ENCODE measurements at regions not wholly inside any gene's neighbourhood (a gene's known extent, or its start where the extent isn't known, plus 50 kb on each side); places are given as distances from the start of the nearest gene placed in this dataset.
"Not testable (repeated sequence)": the region's sequence is repeated elsewhere in the genome, so short reads cannot be mapped to it uniquely, and the experiment has no call there.

DNA sequence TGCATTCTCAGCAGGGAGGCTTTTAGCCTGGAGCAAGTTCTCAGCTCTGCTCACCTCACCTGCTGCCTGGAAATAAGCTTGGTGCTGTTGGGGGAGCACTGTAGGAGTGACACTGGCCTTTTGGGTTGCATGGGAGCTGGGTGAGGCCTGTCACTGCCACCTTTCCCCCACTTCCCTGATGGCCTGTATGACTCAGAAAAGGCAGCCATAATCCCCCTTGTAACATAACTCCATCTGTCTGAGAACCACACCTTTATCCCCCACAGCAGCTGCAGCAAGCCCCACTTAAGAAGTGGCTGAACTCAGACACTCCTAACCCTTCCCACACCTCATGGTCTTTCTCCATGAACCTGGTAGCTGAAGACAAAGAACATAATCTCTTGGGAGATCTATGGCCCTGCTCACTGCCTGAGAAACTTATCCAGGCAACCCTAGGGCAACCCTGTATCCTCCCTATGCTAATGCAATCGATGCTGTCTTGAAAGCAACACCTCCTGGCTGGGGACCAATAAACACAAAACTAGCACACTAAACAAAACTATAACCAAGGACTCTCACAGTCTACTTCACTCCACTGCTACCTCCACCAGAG lies 258.9 kb upstream of the OSR1 start:
- Histone ChIP-seq H3K4me3 (no peak overlapping the region), H3K36me3 (no peaks in the 10 kb centered on the region), H3K27me3 (no peaks in the 10 kb centered on the region), H3K4me1 (no peaks in the 10 kb centered on the region), H3K9me3 (peaks cover 0 to 46% (median 5%) of the 10 kb centered on the region in 4 donors), H3K27ac (no peak overlapping the region)
- no peak for DNase-seq (ENCODE audit: low spot score in 2 of 2)
- 61 to 73% methylated on average over 1 of the region's 1 CpG for WGBS, 2 donors
- TF ChIP-seq POLR2A (IDR thresholded peaks at IDR 0.05) (no peak), EP300 (IDR thresholded peaks at IDR 0.05) (no peak)
- TF ChIP-seq, protein P1, sequence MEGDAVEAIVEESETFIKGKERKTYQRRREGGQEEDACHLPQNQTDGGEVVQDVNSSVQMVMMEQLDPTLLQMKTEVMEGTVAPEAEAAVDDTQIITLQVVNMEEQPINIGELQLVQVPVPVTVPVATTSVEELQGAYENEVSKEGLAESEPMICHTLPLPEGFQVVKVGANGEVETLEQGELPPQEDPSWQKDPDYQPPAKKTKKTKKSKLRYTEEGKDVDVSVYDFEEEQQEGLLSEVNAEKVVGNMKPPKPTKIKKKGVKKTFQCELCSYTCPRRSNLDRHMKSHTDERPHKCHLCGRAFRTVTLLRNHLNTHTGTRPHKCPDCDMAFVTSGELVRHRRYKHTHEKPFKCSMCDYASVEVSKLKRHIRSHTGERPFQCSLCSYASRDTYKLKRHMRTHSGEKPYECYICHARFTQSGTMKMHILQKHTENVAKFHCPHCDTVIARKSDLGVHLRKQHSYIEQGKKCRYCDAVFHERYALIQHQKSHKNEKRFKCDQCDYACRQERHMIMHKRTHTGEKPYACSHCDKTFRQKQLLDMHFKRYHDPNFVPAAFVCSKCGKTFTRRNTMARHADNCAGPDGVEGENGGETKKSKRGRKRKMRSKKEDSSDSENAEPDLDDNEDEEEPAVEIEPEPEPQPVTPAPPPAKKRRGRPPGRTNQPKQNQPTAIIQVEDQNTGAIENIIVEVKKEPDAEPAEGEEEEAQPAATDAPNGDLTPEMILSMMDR (IDR thresholded peaks at IDR 0.05) = no peak

GRCh38 chr2:19615402-19615801 lies 257.0 kb upstream of the OSR1 start:
- not testable (repeated sequence) for H3K27ac ChIP-seq; DNase-seq (ENCODE audit: low spot score in 2 of 2); H3K4me3 ChIP-seq; H3K36me3 ChIP-seq; H3K4me1 ChIP-seq; H3K27me3 ChIP-seq
- H3K9me3 ChIP-seq = peaks cover 0 to 46% (median 5%) of the 10 kb centered on the region in 4 donors
- WGBS, 2 donors = 83 to 92% methylated on average over 6 of the region's 6 CpGs

DNA sequence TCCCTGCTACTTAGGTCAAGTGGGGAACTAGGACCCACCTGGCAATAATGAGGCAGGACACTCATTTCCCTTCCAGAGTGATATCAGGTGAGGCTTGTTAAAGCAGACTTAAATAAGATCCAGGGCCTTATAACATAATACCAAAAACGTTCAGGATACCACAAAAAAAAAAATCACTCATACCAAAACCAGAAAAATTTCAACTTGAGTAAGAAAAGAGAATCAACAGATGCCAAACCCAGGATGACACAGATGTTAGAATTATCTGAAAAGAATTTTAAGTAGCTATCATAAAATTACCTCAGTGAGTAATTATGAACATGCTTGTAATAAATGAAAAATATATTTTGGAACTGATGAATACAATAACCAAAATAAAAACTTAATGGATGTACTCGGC lies 255.6 kb upstream of the OSR1 start:
- Histone ChIP-seq H3K9me3 (peaks cover 0 to 42% (median 5%) of the 10 kb centered on the region in 4 donors), H3K4me3 (no peak overlapping the region), H3K36me3 (no peaks in the 10 kb centered on the region), H3K4me1 (no peaks in the 10 kb centered on the region), H3K27ac (no peak overlapping the region), H3K27me3 (no peaks in the 10 kb centered on the region)
- 29 to 34% methylated on average over 2 of the region's 2 CpGs for WGBS, 2 donors
- TF ChIP-seq EP300 (IDR thresholded peaks at IDR 0.05) = no peak
- TF ChIP-seq, protein P1 (IDR thresholded peaks at IDR 0.05) = no peak
- no peak for TF ChIP-seq POLR2A (IDR thresholded peaks at IDR 0.05)
- no peak for DNase-seq (ENCODE audit: low spot score in 2 of 2)

- no peak for TF ChIP-seq POLR2A (IDR thresholded peaks at IDR 0.05)
- TF ChIP-seq EP300 (IDR thresholded peaks at IDR 0.05) = no peak
- TF ChIP-seq, protein P1 (IDR thresholded peaks at IDR 0.05) = no peak
- Histone ChIP-seq H3K9me3 (peaks cover 0 to 28% (median 0%) of the 10 kb centered on the region in 4 donors), H3K36me3 (no peaks in the 10 kb centered on the region), H3K27me3 (no peaks in the 10 kb centered on the region), H3K27ac (no peak overlapping the region), H3K4me3 (no peak overlapping the region), H3K4me1 (peaks cover 0 to 3% (median 0%) of the 10 kb centered on the region in 4 donors)
- WGBS, 2 donors = 81 to 89% methylated on average over 4 of the region's 4 CpGs
- no peak for DNase-seq (ENCODE audit: low spot score in 2 of 2)
Measured at GRCh38 chr2:19611491-19612332, 253.3 kb upstream of the OSR1 start.

- TF ChIP-seq POLR2A (IDR thresholded peaks at IDR 0.05) = no peak
- TF ChIP-seq, protein P1 (IDR thresholded peaks at IDR 0.05) = no peak
- TF ChIP-seq EP300 (IDR thresholded peaks at IDR 0.05) = no peak
- Histone ChIP-seq H3K27ac (no peak overlapping the region), H3K4me3 (no peak overlapping the region), H3K4me1 (peaks cover 0 to 3% (median 0%) of the 10 kb centered on the region in 4 donors), H3K27me3 (no peaks in the 10 kb centered on the region), H3K9me3 (peaks cover 0 to 9% (median 0%) of the 10 kb centered on the region in 4 donors), H3K36me3 (no peaks in the 10 kb centered on the region)
- WGBS, 2 donors = 55 to 58% methylated on average over 6 of the region's 6 CpGs
- DNase-seq (ENCODE audit: low spot score in 2 of 2) = no peak
Measured at GRCh38 chr2:19609266-19609665, 250.8 kb upstream of the OSR1 start.
